H4 (cell line): ENCODE measurements at regions not wholly inside any gene's neighbourhood (a gene's known extent, or its start where the extent isn't known, plus 50 kb on each side); places are given as distances from the start of the nearest gene placed in this dataset.

ENCODE experiments used
- DNase-seq: peaks from one replicate; pipeline ENCODE4 v3.0.0-alpha.2; 2015; ENCODE audit warnings: low spot score

- DNase-seq, result no peak
Measured at GRCh38 chr7:142334236-142334635, 76.4 kb upstream of the PRSS58 start.

GRCh38 chr7:142332421-142332820, 74.6 kb upstream of the PRSS58 start:
- DNase-seq, result no peak

GRCh38 chr7:142331941-142332340, 74.1 kb upstream of the PRSS58 start:
- no peak for DNase-seq

GRCh38 chr7:142329062-142329790, 71.4 kb upstream of the PRSS58 start:
- no peak for DNase-seq

GRCh38 chr7:142328551-142328950, 70.7 kb upstream of the PRSS58 start:
- no peak for DNase-seq

- no peak for DNase-seq
Measured at GRCh38 chr7:142327628-142328405, 70.0 kb upstream of the PRSS58 start.

GRCh38 chr7:142323706-142324105, 65.8 kb upstream of the PRSS58 start:
- peak; percentile 58 for DNase-seq

GRCh38 chr7:142321391-142321790, 63.5 kb upstream of the PRSS58 start:
- no peak for DNase-seq

- DNase-seq, result no peak
Measured at GRCh38 chr7:142320883-142321282, 63.0 kb upstream of the PRSS58 start.

GRCh38 chr7:142319970-142320369, 62.1 kb upstream of the PRSS58 start:
- DNase-seq, result no peak

- DNase-seq, result no peak
Measured at GRCh38 chr7:142314281-142314680, 56.4 kb upstream of the PRSS58 start.

- no peak for DNase-seq
Measured at GRCh38 chr7:142313528-142313927, 55.7 kb upstream of the PRSS58 start.

- no peak for DNase-seq
Measured at GRCh38 chr7:142311876-142312275, 54.0 kb upstream of the PRSS58 start.

- no peak for DNase-seq
Measured at GRCh38 chr7:142308918-142309317, 51.1 kb upstream of the PRSS58 start.

GRCh38 chr7:142308326-142308725, 50.5 kb upstream of the PRSS58 start:
- no peak for DNase-seq
